ENCODE measurements at regions not wholly inside any gene's neighbourhood (a gene's known extent, or its start where the extent isn't known, plus 50 kb on each side); places are given as distances from the start of the nearest gene placed in this dataset.

DNA sequence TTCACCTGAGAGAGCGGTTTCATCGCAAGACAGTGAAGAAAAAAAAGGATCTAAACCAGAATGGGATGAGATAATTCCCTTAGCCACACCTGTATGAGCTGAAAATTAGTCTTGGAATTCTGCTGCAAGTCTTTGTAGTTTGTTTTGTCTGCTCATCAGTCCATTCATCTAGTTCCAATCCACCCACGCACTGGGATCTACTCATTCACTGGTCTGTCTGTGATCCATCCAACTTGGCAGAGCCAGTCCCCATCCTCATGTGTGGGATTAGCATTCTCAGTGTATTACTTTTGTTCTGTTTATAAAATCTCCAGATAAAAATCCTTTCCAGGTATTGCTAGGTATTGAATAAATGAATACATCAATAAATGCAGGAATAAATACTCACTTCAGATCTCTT is 266.5 kb upstream of the USP24 start:
- TF ChIP-seq YY1 (IDR thresholded peaks at IDR 0.05; ENCODE audit: low read depth) (no peak), RAD21 (IDR thresholded peaks at IDR 0.05; ENCODE audit: low read depth) (no peak), TEAD4 (IDR thresholded peaks at IDR 0.05) (no peak), CREB1 (IDR thresholded peaks at IDR 0.05; ENCODE audit: low read depth) (no peak), TAF1 (IDR thresholded peaks at IDR 0.05; ENCODE audit: low read depth) (no peak), EP300 (IDR thresholded peaks at IDR 0.05; ENCODE audit: borderline replicate concordance) (no peak)
- TF ChIP-seq, protein P1, sequence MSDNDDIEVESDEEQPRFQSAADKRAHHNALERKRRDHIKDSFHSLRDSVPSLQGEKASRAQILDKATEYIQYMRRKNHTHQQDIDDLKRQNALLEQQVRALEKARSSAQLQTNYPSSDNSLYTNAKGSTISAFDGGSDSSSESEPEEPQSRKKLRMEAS (IDR thresholded peaks at IDR 0.05): no peak
- TF ChIP-seq, protein P2, sequence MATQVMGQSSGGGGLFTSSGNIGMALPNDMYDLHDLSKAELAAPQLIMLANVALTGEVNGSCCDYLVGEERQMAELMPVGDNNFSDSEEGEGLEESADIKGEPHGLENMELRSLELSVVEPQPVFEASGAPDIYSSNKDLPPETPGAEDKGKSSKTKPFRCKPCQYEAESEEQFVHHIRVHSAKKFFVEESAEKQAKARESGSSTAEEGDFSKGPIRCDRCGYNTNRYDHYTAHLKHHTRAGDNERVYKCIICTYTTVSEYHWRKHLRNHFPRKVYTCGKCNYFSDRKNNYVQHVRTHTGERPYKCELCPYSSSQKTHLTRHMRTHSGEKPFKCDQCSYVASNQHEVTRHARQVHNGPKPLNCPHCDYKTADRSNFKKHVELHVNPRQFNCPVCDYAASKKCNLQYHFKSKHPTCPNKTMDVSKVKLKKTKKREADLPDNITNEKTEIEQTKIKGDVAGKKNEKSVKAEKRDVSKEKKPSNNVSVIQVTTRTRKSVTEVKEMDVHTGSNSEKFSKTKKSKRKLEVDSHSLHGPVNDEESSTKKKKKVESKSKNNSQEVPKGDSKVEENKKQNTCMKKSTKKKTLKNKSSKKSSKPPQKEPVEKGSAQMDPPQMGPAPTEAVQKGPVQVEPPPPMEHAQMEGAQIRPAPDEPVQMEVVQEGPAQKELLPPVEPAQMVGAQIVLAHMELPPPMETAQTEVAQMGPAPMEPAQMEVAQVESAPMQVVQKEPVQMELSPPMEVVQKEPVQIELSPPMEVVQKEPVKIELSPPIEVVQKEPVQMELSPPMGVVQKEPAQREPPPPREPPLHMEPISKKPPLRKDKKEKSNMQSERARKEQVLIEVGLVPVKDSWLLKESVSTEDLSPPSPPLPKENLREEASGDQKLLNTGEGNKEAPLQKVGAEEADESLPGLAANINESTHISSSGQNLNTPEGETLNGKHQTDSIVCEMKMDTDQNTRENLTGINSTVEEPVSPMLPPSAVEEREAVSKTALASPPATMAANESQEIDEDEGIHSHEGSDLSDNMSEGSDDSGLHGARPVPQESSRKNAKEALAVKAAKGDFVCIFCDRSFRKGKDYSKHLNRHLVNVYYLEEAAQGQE (IDR thresholded peaks at IDR 0.05; ENCODE audit: low read depth): no peak
